Erythroblast (primary cell): ENCODE measurements at regions not wholly inside any gene's neighbourhood (a gene's known extent, or its start where the extent isn't known, plus 50 kb on each side); places are given as distances from the start of the nearest gene placed in this dataset.

Experiments
- GATA1 ChIP-seq: IDR thresholded peaks from 2 replicates; pipeline ENCODE4 v1.6.1; 2011; ENCODE audit warnings: low read depth, mild to moderate bottlenecking, control low read depth, low read length, moderate library complexity
- POLR2A ChIP-seq: IDR thresholded peaks from 2 replicates; pipeline ENCODE4 v1.6.1; 2011; ENCODE audit warnings: mild to moderate bottlenecking, low read length

GRCh38 chrX:7680181-7680580 lies 162.8 kb upstream of the VCX start:
- TF ChIP-seq POLR2A, result no peak
- TF ChIP-seq GATA1, result no peak
